ENCODE measurements at regions not wholly inside any gene's neighbourhood (a gene's known extent, or its start where the extent isn't known, plus 50 kb on each side); places are given as distances from the start of the nearest gene placed in this dataset.

- no TSS peak for BruUV-seq (replicated peaks)
- DNase-seq (ENCODE audit: low read depth, low spot score) (no peak), ATAC-seq (no peak)
- ChIA-PET RAD21 (ENCODE audit: low non-redundant PET in 1 of 2, low total read pairs in 2 of 2, uncharacterized antibody in 2 of 2, unreplicated experiment in 2 of 2) (no interaction called here), CTCF (no interaction called here), POLR2A (no interaction called here)
- H3K9me2 ChIP-seq (ENCODE audit: insufficient read depth) = no peaks in the 10 kb centered on the region
- H4K20me1 ChIP-seq (ENCODE audit: insufficient read depth) = no peaks in the 10 kb centered on the region
- no peak overlapping the region for H3K4me2 ChIP-seq (ENCODE audit: low read length)
- TF ChIP-seq SIN3A (IDR thresholded peaks at IDR 0.05; ENCODE audit: low read depth) (no peak), POLR2A (IDR thresholded peaks at IDR 0.05; ENCODE audit: borderline replicate concordance, extremely low read depth, insufficient read depth, insufficient read length) (no peak)
- H2AFZ ChIP-seq (ENCODE audit: low read depth, low read length, poor library complexity, severe bottlenecking) = no peak overlapping the region
- H3K4me1 ChIP-seq (ENCODE audit: control insufficient read depth in 1 of 2, insufficient read depth in 2 of 2, low read length in 2 of 2) = no peaks in the 10 kb centered on the region
- no peak overlapping the region for H3K27ac ChIP-seq (ENCODE audit: low read depth, low read length)
- no peaks in the 10 kb centered on the region for H3K9me3 ChIP-seq (ENCODE audit: control insufficient read depth in 1 of 2, insufficient read depth in 1 of 2, low read depth in 1 of 2, low read length in 2 of 2)
- no peaks in the 10 kb centered on the region for H3K79me2 ChIP-seq (ENCODE audit: insufficient read depth, low read length)
- no peak overlapping the region for H3K4me3 ChIP-seq (replicated peaks in 1 of 2; ENCODE audit: low read depth in 1 of 2, low read length in 2 of 2)
- no peaks in the 10 kb centered on the region for H3K36me3 ChIP-seq (ENCODE audit: control insufficient read depth in 1 of 2, insufficient read depth in 2 of 2, low read length in 2 of 2)
- intact Hi-C loops (cut with micrococcal nuclease) = no loop called here
- H3K27me3 ChIP-seq (ENCODE audit: insufficient read depth, low read length) = peaks cover 8% of the 10 kb centered on the region; the same call in 1 of the 2 replicates
- H3K9ac ChIP-seq (ENCODE audit: low read length) = no peak overlapping the region
These were observed 194.1 kb upstream of the MIR17HG start for GRCh38 chr13:91153372-91153771.

- H4K20me1 ChIP-seq (ENCODE audit: insufficient read depth) = no peaks in the 10 kb centered on the region
- H3K9me3 ChIP-seq (ENCODE audit: control insufficient read depth in 1 of 2, insufficient read depth in 1 of 2, low read depth in 1 of 2, low read length in 2 of 2) = no peaks in the 10 kb centered on the region
- ATAC-seq = no peak
- H3K9me2 ChIP-seq (ENCODE audit: insufficient read depth) = no peaks in the 10 kb centered on the region
- H3K79me2 ChIP-seq (ENCODE audit: insufficient read depth, low read length) = no peaks in the 10 kb centered on the region
- H3K27me3 ChIP-seq (ENCODE audit: insufficient read depth, low read length) = peaks cover 14% of the 10 kb centered on the region; the same call in 1 of the 2 replicates
- no peak overlapping the region for H3K4me2 ChIP-seq (ENCODE audit: low read length)
- H3K36me3 ChIP-seq (ENCODE audit: control insufficient read depth in 1 of 2, insufficient read depth in 2 of 2, low read length in 2 of 2) = no peaks in the 10 kb centered on the region
- no peak overlapping the region for H3K9ac ChIP-seq (ENCODE audit: low read length)
- H3K4me1 ChIP-seq (ENCODE audit: control insufficient read depth in 1 of 2, insufficient read depth in 2 of 2, low read length in 2 of 2) = no peaks in the 10 kb centered on the region
- BruUV-seq (replicated peaks) = no TSS peak
- CTCF ChIA-PET = no interaction called here
- no peak overlapping the region for H2AFZ ChIP-seq (ENCODE audit: low read depth, low read length, poor library complexity, severe bottlenecking)
- H3K27ac ChIP-seq (ENCODE audit: low read depth, low read length) = no peak overlapping the region
- POLR2A ChIA-PET = no interaction called here
- intact Hi-C loops (cut with micrococcal nuclease) = no loop called here
- TF ChIP-seq REST (IDR thresholded peaks at IDR 0.05; ENCODE audit: low read depth) (no peak), POLR2A (IDR thresholded peaks at IDR 0.05; ENCODE audit: borderline replicate concordance, extremely low read depth, insufficient read depth, insufficient read length) (no peak), SRF (IDR thresholded peaks at IDR 0.05; ENCODE audit: low read depth) (no peak), TCF7L2 (IDR thresholded peaks at IDR 0.05; ENCODE audit: borderline replicate concordance, extremely low read depth, insufficient read depth, insufficient read length) (no peak), ELF1 (IDR thresholded peaks at IDR 0.05; ENCODE audit: borderline replicate concordance, low read depth) (no peak), EZH2 (IDR thresholded peaks at IDR 0.05) (no peak), YY1 (IDR thresholded peaks at IDR 0.05; ENCODE audit: extremely low read depth, insufficient replicate concordance, low read depth, low read length) (no peak), EGR1 (IDR thresholded peaks at IDR 0.05; ENCODE audit: low read depth) (no peak), CTCF (IDR thresholded peaks at IDR 0.05 in 2 of 3, conservative IDR thresholded peaks at IDR 0.05 in 1 of 3; ENCODE audit: borderline replicate concordance in 1 of 3, insufficient read depth in 1 of 3, low read depth in 2 of 3, low read length in 2 of 3) (no peak), ATF3 (IDR thresholded peaks at IDR 0.05) (no peak), EZH2phosphoT487 (IDR thresholded peaks at IDR 0.05; ENCODE audit: borderline replicate concordance) (no peak), CBX3 (IDR thresholded peaks at IDR 0.05; ENCODE audit: low read depth) (no peak), ZFX (IDR thresholded peaks at IDR 0.05) (no peak)
- no peak overlapping the region for H3K4me3 ChIP-seq (replicated peaks in 1 of 2; ENCODE audit: low read depth in 1 of 2, low read length in 2 of 2)
- RAD21 ChIA-PET (ENCODE audit: low non-redundant PET in 1 of 2, low total read pairs in 2 of 2, uncharacterized antibody in 2 of 2, unreplicated experiment in 2 of 2) = no interaction called here
- no peak for DNase-seq (ENCODE audit: low read depth, low spot score)
These were observed 192.7 kb upstream of the MIR17HG start for GRCh38 chr13:91154558-91155353.

All from HCT116 (cell line).